ENCODE measurements at regions not wholly inside any gene's neighbourhood (a gene's known extent, or its start where the extent isn't known, plus 50 kb on each side); places are given as distances from the start of the nearest gene placed in this dataset.

- Histone ChIP-seq H3K9ac (ENCODE audit: low read depth in 1 of 2, low read length in 2 of 2) (no peak overlapping the region), H3K9me3 (ENCODE audit: control insufficient read depth in 4 of 4, low read length in 3 of 4) (no peaks in the 10 kb centered on the region)
Observed at GRCh38 chr18:73942956-73943355, 204.7 kb downstream of the FBXO15 start.

More at GRCh38 chr18:73942956-73943355, 204.7 kb downstream of the FBXO15 start:
- TF ChIP-seq, protein P1, sequence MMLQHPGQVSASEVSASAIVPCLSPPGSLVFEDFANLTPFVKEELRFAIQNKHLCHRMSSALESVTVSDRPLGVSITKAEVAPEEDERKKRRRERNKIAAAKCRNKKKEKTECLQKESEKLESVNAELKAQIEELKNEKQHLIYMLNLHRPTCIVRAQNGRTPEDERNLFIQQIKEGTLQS (IDR thresholded peaks at IDR 0.05), result no peak
- TF ChIP-seq TAF1 (conservative IDR thresholded peaks at IDR 0.05), result no peak
- TF ChIP-seq HNF4G (IDR thresholded peaks at IDR 0.05), result no peak
- TF ChIP-seq RAD21 (IDR thresholded peaks at IDR 0.05), result no peak
- TF ChIP-seq, protein P2, sequence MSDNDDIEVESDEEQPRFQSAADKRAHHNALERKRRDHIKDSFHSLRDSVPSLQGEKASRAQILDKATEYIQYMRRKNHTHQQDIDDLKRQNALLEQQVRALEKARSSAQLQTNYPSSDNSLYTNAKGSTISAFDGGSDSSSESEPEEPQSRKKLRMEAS (IDR thresholded peaks at IDR 0.05), result no peak
- no peak for TF ChIP-seq EGR1 (IDR thresholded peaks at IDR 0.05; ENCODE audit: low read depth in 2 of 2)
- TF ChIP-seq REST (IDR thresholded peaks at IDR 0.05), result no peak
- no peak for TF ChIP-seq SP1 (IDR thresholded peaks at IDR 0.05)
- no peak for TF ChIP-seq FOXA2 (IDR thresholded peaks at IDR 0.05)
- no peak for TF ChIP-seq NR2F2 (IDR thresholded peaks at IDR 0.05)
- TF ChIP-seq JUND (IDR thresholded peaks at IDR 0.05), result no peak
- no peak for TF ChIP-seq FOXA1 (IDR thresholded peaks at IDR 0.05)
- no peak for TF ChIP-seq HNF4A (conservative IDR thresholded peaks at IDR 0.05)
- TF ChIP-seq ZBTB33 (IDR thresholded peaks at IDR 0.05), result no peak
- TF ChIP-seq YY1 (IDR thresholded peaks at IDR 0.05), result no peak
- no peak for TF ChIP-seq RXRA (IDR thresholded peaks at IDR 0.05)
- no peak for TF ChIP-seq GABPA (IDR thresholded peaks at IDR 0.05 in 1 of 2, conservative IDR thresholded peaks at IDR 0.05 in 1 of 2)
- TF ChIP-seq CTCF (IDR thresholded peaks at IDR 0.05; ENCODE audit: low read depth, low read length, missing input control), result no peak
- H3K27me3 ChIP-seq (ENCODE audit: control insufficient read depth in 4 of 4, insufficient read depth in 4 of 4, low read length in 3 of 4), result no peaks in the 10 kb centered on the region
- H3K27ac ChIP-seq (ENCODE audit: low read depth in 1 of 2, low read length in 2 of 2), result no peak overlapping the region
- no peaks in the 10 kb centered on the region for H3K4me1 ChIP-seq (ENCODE audit: control insufficient read depth in 4 of 4, insufficient read depth in 4 of 4, low read length in 3 of 4)
- no peak for DNase-seq (ENCODE audit: low spot score)
- WGBS, result 71% methylated on average over 4 of the region's 4 CpGs
- no peak overlapping the region for H3K4me3 ChIP-seq (ENCODE audit: low read depth in 1 of 3, low read length in 3 of 3)
- H3K36me3 ChIP-seq (ENCODE audit: control insufficient read depth in 4 of 4, insufficient read depth in 3 of 4, low read depth in 1 of 4, low read length in 3 of 4), result no peaks in the 10 kb centered on the region

All from liver (tissue), 8 donors.